Fibroblast of mammary gland (primary cell): ENCODE measurements at regions not wholly inside any gene's neighbourhood (a gene's known extent, or its start where the extent isn't known, plus 50 kb on each side); places are given as distances from the start of the nearest gene placed in this dataset.

ENCODE experiments used
- DNase-seq: peaks from one replicate; pipeline ENCODE4 v3.0.0-alpha.2; 2010; ENCODE audit warnings: low read depth
- H3K4me3 ChIP-seq: 2 replicates; pipeline ENCODE4 v1.5.1; 2011; ENCODE audit warnings: low read depth, mild to moderate bottlenecking, low read length, moderate library complexity; ENCODE audit not compliant: control insufficient read depth
- TF ChIP-seq, protein P1 (sequence below): conservative IDR thresholded peaks from 2 replicates; pipeline ENCODE4 v1.5.1; 2011; ENCODE audit warnings: low read depth, low read length, inconsistent platforms; ENCODE audit not compliant: control insufficient read depth, insufficient read depth

DNA sequence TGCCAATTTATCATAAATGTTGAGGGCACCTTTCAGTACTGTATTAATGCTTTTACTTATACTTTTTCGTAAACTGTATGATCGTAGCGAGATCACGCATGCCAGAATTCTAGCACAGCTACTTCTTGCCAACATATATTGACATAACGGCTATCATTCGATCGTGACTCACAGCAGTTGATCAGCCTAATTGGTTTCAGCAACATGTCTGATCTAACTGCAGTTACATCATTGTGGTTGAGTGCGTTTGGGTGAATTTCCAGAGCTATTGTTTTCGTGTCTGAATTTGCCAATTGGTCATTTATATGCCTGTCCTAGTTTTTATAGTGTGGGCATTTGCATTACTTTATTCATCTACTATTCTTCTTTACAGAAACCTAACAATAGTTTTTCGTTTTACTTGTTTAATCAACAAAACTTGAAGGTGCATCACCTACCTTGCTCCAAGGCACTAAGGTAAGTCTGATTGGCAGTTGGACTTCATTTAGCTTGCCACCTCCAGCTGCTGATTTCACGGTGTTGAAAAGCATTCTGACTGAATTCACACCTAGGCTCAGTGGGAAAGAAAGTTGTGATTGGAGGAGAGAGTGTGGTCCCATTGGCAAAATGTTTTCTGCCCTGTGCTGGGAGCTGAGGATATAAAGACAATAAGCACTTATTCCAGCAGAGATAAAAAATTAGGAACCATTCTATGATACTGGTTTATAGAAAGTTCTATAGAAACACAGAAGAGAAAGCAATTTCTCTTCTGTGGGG lies 120.9 kb upstream of the RGMA start:
- DNase-seq: peak; percentile 53
- TF ChIP-seq, protein P1, sequence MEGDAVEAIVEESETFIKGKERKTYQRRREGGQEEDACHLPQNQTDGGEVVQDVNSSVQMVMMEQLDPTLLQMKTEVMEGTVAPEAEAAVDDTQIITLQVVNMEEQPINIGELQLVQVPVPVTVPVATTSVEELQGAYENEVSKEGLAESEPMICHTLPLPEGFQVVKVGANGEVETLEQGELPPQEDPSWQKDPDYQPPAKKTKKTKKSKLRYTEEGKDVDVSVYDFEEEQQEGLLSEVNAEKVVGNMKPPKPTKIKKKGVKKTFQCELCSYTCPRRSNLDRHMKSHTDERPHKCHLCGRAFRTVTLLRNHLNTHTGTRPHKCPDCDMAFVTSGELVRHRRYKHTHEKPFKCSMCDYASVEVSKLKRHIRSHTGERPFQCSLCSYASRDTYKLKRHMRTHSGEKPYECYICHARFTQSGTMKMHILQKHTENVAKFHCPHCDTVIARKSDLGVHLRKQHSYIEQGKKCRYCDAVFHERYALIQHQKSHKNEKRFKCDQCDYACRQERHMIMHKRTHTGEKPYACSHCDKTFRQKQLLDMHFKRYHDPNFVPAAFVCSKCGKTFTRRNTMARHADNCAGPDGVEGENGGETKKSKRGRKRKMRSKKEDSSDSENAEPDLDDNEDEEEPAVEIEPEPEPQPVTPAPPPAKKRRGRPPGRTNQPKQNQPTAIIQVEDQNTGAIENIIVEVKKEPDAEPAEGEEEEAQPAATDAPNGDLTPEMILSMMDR: no peak
- H3K4me3 ChIP-seq: no peak overlapping the region

DNA sequence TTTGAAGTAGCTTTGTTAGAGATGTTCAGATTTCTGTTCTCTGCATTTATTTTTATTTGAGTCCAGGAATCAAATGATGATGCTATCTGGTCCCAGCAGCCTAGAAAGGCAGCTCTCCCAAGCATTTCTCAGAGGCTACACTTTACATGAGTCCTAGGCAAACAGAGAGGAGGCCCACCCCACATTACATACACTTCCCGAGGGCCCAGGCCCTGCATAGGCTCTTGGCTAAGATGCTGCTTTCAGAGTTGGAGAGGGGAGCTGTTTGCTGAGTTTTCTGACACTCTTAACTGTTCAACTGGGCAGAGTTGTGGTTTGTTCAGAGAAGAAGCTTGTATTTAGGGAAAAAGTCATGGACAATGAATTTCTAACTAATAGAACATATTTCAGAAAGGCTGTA lies 117.9 kb upstream of the RGMA start:
- no peak overlapping the region for H3K4me3 ChIP-seq
- DNase-seq: no peak
- TF ChIP-seq, protein P1: no peak

DNA sequence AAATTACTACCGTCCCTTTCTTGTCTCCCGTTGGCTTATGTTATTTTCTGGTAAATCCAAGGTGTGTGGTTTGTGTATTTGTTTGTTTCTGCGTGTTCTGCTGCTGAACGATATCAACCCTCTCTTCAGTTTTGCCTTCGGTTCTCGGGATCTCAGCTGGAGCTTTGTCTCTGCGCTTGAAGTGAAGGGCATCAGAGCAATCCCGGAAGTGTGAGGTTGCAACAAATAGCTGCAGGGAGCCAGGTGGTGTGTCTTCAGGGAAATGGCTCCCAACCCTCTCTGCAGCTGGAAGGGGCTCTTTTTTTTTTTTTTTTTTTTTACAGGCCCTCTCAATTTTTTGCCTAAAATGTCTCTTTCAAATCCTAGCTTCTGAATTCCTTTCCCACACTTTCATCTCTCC lies 116.4 kb upstream of the RGMA start:
- TF ChIP-seq, protein P1: no peak
- H3K4me3 ChIP-seq: no peak overlapping the region
- DNase-seq: no peak

DNA sequence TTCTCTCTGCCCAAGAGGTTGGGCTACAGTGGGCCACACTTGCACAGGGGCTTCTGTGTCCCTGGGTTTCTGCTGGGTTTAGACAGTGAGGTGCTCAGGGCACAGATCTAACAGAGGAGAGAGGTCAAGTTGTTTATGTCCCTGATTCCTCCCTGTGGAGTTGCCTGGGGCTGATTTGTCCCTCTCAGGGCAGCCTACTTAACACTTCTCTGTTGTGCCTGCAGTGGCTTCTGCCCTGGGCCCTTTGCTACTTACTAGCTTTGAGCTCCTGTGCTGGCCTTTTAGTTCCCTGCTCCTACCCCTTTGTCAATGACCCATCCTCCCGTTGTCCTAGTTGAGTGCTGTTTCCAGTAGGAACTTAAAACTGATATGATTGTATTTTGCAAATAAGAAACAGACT lies 114.0 kb upstream of the RGMA start:
- TF ChIP-seq, protein P1: no peak
- H3K4me3 ChIP-seq: no peak overlapping the region

DNA sequence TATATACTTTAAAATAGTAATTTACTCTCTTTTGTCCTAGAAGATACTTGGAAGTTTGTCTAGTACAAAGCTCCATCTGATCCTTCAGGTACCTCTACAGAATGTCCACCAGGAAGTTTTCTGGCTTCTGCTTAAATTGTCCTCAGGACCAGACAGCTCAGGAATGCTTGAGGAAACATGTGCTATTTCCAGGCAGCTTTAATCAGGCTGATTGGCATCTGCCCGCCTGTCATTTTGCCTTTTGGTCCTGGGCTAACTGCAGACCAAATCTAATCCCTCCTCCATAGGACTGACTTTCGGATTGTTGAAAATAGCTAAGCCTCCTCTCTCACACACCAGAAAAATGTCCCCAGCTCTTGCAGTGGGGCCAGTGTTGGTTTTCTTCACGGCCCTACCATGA lies 113.4 kb upstream of the RGMA start:
- TF ChIP-seq, protein P1: no peak
- DNase-seq: no peak
- no peak overlapping the region for H3K4me3 ChIP-seq

More for the DNA sequence above, 114.0 kb upstream of the RGMA start:
- no peak for DNase-seq

DNA sequence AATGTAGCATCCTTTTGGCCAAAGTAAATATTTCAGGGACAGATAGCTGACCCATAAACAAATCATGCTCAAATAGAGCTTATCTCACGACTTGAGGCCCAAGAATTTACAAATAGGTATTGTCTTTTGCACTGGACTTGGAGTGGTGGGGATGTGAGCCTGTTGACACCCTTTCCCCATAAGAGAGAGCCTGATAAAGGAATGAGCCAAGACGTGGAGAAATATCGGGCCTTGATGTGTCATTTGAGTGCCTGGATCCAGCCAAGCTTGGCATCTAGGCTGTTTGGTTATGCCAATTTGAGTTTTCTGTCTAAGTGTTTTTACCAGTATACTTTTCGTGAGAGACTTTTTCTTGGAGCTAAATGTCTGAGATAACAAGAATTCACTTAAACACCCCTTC lies 112.9 kb upstream of the RGMA start:
- TF ChIP-seq, protein P1: no peak
- no peak overlapping the region for H3K4me3 ChIP-seq
- no peak for DNase-seq

DNA sequence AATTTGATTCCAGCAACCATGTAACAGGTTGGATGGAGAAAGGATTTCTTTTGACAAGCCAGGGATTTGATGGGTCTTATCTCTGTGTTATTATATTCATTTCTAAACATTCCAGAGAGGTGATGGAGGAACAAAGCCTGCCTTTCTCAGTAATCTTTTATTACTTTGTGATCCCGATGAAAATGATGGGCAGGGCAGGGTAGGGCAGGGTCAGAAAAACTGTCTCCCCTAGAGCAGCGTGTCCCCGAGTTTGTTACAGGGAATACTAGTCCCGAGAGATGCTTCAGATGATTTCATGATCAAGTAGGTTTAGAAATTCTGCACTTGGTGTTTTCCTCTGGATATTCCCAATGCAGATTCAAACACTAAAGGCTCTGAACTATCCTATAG lies 111.8 kb upstream of the RGMA start:
- TF ChIP-seq, protein P1: no peak
- DNase-seq: no peak
- no peak overlapping the region for H3K4me3 ChIP-seq
